ENCODE measurements at regions not wholly inside any gene's neighbourhood (a gene's known extent, or its start where the extent isn't known, plus 50 kb on each side); places are given as distances from the start of the nearest gene placed in this dataset.

GRCh38 chr11:14583252-14584034, 60.2 kb upstream of the PDE3B start:
- peak in 2 of 3 donors; percentile 53 to 55 for DNase-seq
- no peak for TF ChIP-seq POLR2A (IDR thresholded peaks at IDR 0.05)
- no peak for TF ChIP-seq CTCF (IDR thresholded peaks at IDR 0.05)
- H3K4me1 ChIP-seq, result peaks cover 0 to 19% (median 3%) of the 10 kb centered on the region in 4 donors
- no peak overlapping the region for H3K4me3 ChIP-seq
- peak overlapping the region in 3 of 4 donors; percentile 35 to 73 (median 57) for H3K27ac ChIP-seq
- no peaks in the 10 kb centered on the region for H3K9me3 ChIP-seq
- no peaks in the 10 kb centered on the region for H3K36me3 ChIP-seq
- H3K27me3 ChIP-seq, result no peaks in the 10 kb centered on the region

GRCh38 chr11:14584035-14584363, 59.6 kb upstream of the PDE3B start:
- Histone ChIP-seq H3K27ac (peak overlapping the region in 3 of 4 donors; percentile 35 to 73 (median 57)), H3K4me3 (no peak overlapping the region), H3K27me3 (no peaks in the 10 kb centered on the region), H3K9me3 (no peaks in the 10 kb centered on the region), H3K36me3 (no peaks in the 10 kb centered on the region), H3K4me1 (peaks cover 0 to 17% (median 2%) of the 10 kb centered on the region in 4 donors)
- no peak for DNase-seq
- no peak for TF ChIP-seq POLR2A (IDR thresholded peaks at IDR 0.05)
- TF ChIP-seq CTCF (IDR thresholded peaks at IDR 0.05), result no peak

GRCh38 chr11:14584595-14584994, 59.0 kb upstream of the PDE3B start:
- H3K27me3 ChIP-seq, result no peaks in the 10 kb centered on the region
- peak in 1 of 3 donors; percentile 67 for DNase-seq
- no peaks in the 10 kb centered on the region for H3K9me3 ChIP-seq
- TF ChIP-seq POLR2A (IDR thresholded peaks at IDR 0.05), result no peak
- peak in 2 of 6 experiments; percentile 36 to 40 for TF ChIP-seq CTCF (IDR thresholded peaks at IDR 0.05)
- H3K36me3 ChIP-seq, result no peaks in the 10 kb centered on the region
- H3K27ac ChIP-seq, result peak overlapping the region in 3 of 4 donors; percentile 35 to 73 (median 52)
- no peak overlapping the region for H3K4me3 ChIP-seq
- H3K4me1 ChIP-seq, result peaks cover 0 to 15% (median 0%) of the 10 kb centered on the region in 4 donors

GRCh38 chr11:14585438-14585837, 58.2 kb upstream of the PDE3B start:
- no peak overlapping the region for H3K4me3 ChIP-seq
- peaks cover 0 to 15% (median 0%) of the 10 kb centered on the region in 4 donors for H3K4me1 ChIP-seq
- H3K27me3 ChIP-seq, result no peaks in the 10 kb centered on the region
- no peak overlapping the region for H3K27ac ChIP-seq
- no peaks in the 10 kb centered on the region for H3K9me3 ChIP-seq
- no peaks in the 10 kb centered on the region for H3K36me3 ChIP-seq
- no peak for DNase-seq
- TF ChIP-seq CTCF (IDR thresholded peaks at IDR 0.05) (no peak), POLR2A (IDR thresholded peaks at IDR 0.05) (no peak)

GRCh38 chr11:14587258-14587657, 56.3 kb upstream of the PDE3B start:
- H3K4me1 ChIP-seq, result peaks cover 0 to 15% (median 0%) of the 10 kb centered on the region in 4 donors
- TF ChIP-seq POLR2A (IDR thresholded peaks at IDR 0.05), result no peak
- TF ChIP-seq CTCF (IDR thresholded peaks at IDR 0.05), result no peak
- no peak overlapping the region for H3K4me3 ChIP-seq
- no peak for DNase-seq
- no peaks in the 10 kb centered on the region for H3K27me3 ChIP-seq
- no peaks in the 10 kb centered on the region for H3K36me3 ChIP-seq
- no peaks in the 10 kb centered on the region for H3K9me3 ChIP-seq
- no peak overlapping the region for H3K27ac ChIP-seq

Measured in Peyer's patch (tissue), 4 donors.